AG04450 (cell line): ENCODE measurements at regions not wholly inside any gene's neighbourhood (a gene's known extent, or its start where the extent isn't known, plus 50 kb on each side); places are given as distances from the start of the nearest gene placed in this dataset.

Experiments used
- CTCF ChIA-PET: fragments of 300-600, 350-600 bp; formaldehyde crosslinking; extraction: SDS; loops from one replicate; lab custom pipeline; 2022; ENCODE audit warnings: antibody characterized with exemption, inconsistent platforms; lab: Charles Lee
- POLR2A ChIA-PET: fragments of 350-600 bp; formaldehyde crosslinking; extraction: SDS; loops from one replicate; lab custom pipeline; 2021; ENCODE audit warnings: antibody characterized with exemption, inconsistent platforms; lab: Yijun Ruan, JAX
- DNase-seq: peaks from one replicate; pipeline ENCODE4 v3.0.0-alpha.2; 2011; ENCODE audit warnings: low read depth, low spot score
- H3K27ac ChIP-seq: one replicate; pipeline ENCODE4 v1.5.1; 2012; ENCODE audit warnings: low read depth, low read length, control low read depth
- H3K27me3 ChIP-seq: one replicate; pipeline ENCODE4 v1.6.0; 2012; ENCODE audit warnings: low read length; ENCODE audit not compliant: control insufficient read depth, insufficient read depth
- H3K4me3 ChIP-seq: 2 replicates; pipeline ENCODE4 v1.5.1; 2011; ENCODE audit warnings: mild to moderate bottlenecking, low read depth, low read length, control low read depth
- H3K9me3 ChIP-seq: 2 replicates; pipeline ENCODE4 v1.5.1; 2012; ENCODE audit warnings: low read length; ENCODE audit not compliant: control insufficient read depth, insufficient read depth
- CTCF ChIP-seq: IDR thresholded peaks from 2 replicates; pipeline ENCODE4 v1.5.1; 2011; ENCODE audit warnings: low read depth, low read length, control low read depth, inconsistent platforms

- no peak for TF ChIP-seq CTCF
- POLR2A ChIA-PET, result no interaction called here
These were observed 250.1 kb downstream of the NDUFA10 start for GRCh38 chr2:239774933-239775622.

GRCh38 chr2:239774142-239774462 is 251.0 kb downstream of the NDUFA10 start:
- ChIA-PET CTCF (no interaction called here), POLR2A (no interaction called here)
- no peaks in the 10 kb centered on the region for H3K27me3 ChIP-seq
- H3K4me3 ChIP-seq, result no peak overlapping the region
- no peak for TF ChIP-seq CTCF
- no peak overlapping the region for H3K27ac ChIP-seq
- peaks cover 78% of the 10 kb centered on the region for H3K9me3 ChIP-seq
- no peak for DNase-seq

More at GRCh38 chr2:239774933-239775622, 250.1 kb downstream of the NDUFA10 start:
- no peak overlapping the region for H3K4me3 ChIP-seq
- H3K9me3 ChIP-seq, result peaks cover 79% of the 10 kb centered on the region
- CTCF ChIA-PET, result no interaction called here
- no peak for DNase-seq
- no peaks in the 10 kb centered on the region for H3K27me3 ChIP-seq
- no peak overlapping the region for H3K27ac ChIP-seq

GRCh38 chr2:239773228-239774141 is 251.7 kb downstream of the NDUFA10 start:
- no peak for DNase-seq
- POLR2A ChIA-PET, result no interaction called here
- Histone ChIP-seq H3K4me3 (no peak overlapping the region), H3K9me3 (peaks cover 77% of the 10 kb centered on the region), H3K27me3 (no peaks in the 10 kb centered on the region), H3K27ac (no peak overlapping the region)
- CTCF ChIA-PET, result no interaction called here
- no peak for TF ChIP-seq CTCF

GRCh38 chr2:239772721-239773120 is 252.4 kb downstream of the NDUFA10 start:
- no peak overlapping the region for H3K4me3 ChIP-seq
- no peak for TF ChIP-seq CTCF
- ChIA-PET CTCF (no interaction called here), POLR2A (no interaction called here)
- no peak for DNase-seq
- H3K9me3 ChIP-seq, result peaks cover 77% of the 10 kb centered on the region
- no peaks in the 10 kb centered on the region for H3K27me3 ChIP-seq
- H3K27ac ChIP-seq, result no peak overlapping the region

- no peak overlapping the region for H3K4me3 ChIP-seq
- no peaks in the 10 kb centered on the region for H3K27me3 ChIP-seq
- H3K9me3 ChIP-seq, result peaks cover 82% of the 10 kb centered on the region
- H3K27ac ChIP-seq, result no peak overlapping the region
- DNase-seq, result no peak
- POLR2A ChIA-PET, result no interaction called here
- CTCF ChIA-PET, result no interaction called here
- no peak for TF ChIP-seq CTCF
These were observed 254.9 kb downstream of the NDUFA10 start for GRCh38 chr2:239770246-239770639.
